ENCODE measurements at regions not wholly inside any gene's neighbourhood (a gene's known extent, or its start where the extent isn't known, plus 50 kb on each side); places are given as distances from the start of the nearest gene placed in this dataset.

- no peak for DNase-seq
Measured at GRCh38 chr2:76314271-76315020, 603.7 kb upstream of the GCFC2 start.

- DNase-seq, result no peak
Measured at GRCh38 chr2:76312236-76312635, 601.5 kb upstream of the GCFC2 start.

GRCh38 chr2:76311728-76312127, 601.0 kb upstream of the GCFC2 start:
- no peak for DNase-seq

- no peak for DNase-seq
Measured at GRCh38 chr2:76310894-76311633, 600.3 kb upstream of the GCFC2 start.

GRCh38 chr2:76307495-76307894, 596.8 kb upstream of the GCFC2 start:
- no peak for DNase-seq

GRCh38 chr2:76298041-76298440, 587.3 kb upstream of the GCFC2 start:
- no peak for DNase-seq

- no peak for DNase-seq
Measured at GRCh38 chr2:76296438-76296837, 585.7 kb upstream of the GCFC2 start.

- no peak for DNase-seq
Measured at GRCh38 chr2:76295762-76296161, 585.0 kb upstream of the GCFC2 start.

- DNase-seq, result no peak
Measured at GRCh38 chr2:76288598-76288997, 577.9 kb upstream of the GCFC2 start.

- no peak for DNase-seq
Measured at GRCh38 chr2:76288146-76288545, 577.4 kb upstream of the GCFC2 start.

- DNase-seq, result no peak
Measured at GRCh38 chr2:76283350-76283749, 572.6 kb upstream of the GCFC2 start.

- no peak for DNase-seq
Measured at GRCh38 chr2:76281156-76281841, 570.6 kb upstream of the GCFC2 start.

GRCh38 chr2:76280686-76281085, 570.0 kb upstream of the GCFC2 start:
- no peak for DNase-seq

- DNase-seq, result no peak
Measured at GRCh38 chr2:76279142-76279541, 568.4 kb upstream of the GCFC2 start.

- DNase-seq, result no peak
Measured at GRCh38 chr2:76275788-76276187, 565.1 kb upstream of the GCFC2 start.

- DNase-seq, result no peak
Measured at GRCh38 chr2:76274676-76275075, 564.0 kb upstream of the GCFC2 start.

- DNase-seq, result no peak
Measured at GRCh38 chr2:76274160-76274559, 563.4 kb upstream of the GCFC2 start.

GRCh38 chr2:76270096-76270710, 559.5 kb upstream of the GCFC2 start:
- no peak for DNase-seq

- DNase-seq, result no peak
Measured at GRCh38 chr2:76268902-76269620, 558.3 kb upstream of the GCFC2 start.

- DNase-seq, result no peak
Measured at GRCh38 chr2:76268484-76268883, 557.8 kb upstream of the GCFC2 start.

GRCh38 chr2:76257802-76258201, 547.1 kb upstream of the GCFC2 start:
- no peak for DNase-seq

GRCh38 chr2:76256458-76257088, 545.9 kb upstream of the GCFC2 start:
- no peak for DNase-seq
